GM12874 (cell line): ENCODE measurements at regions not wholly inside any gene's neighbourhood (a gene's known extent, or its start where the extent isn't known, plus 50 kb on each side); places are given as distances from the start of the nearest gene placed in this dataset.

Experiments
- CTCF ChIP-seq: IDR thresholded peaks from 2 replicates; pipeline ENCODE4 v1.5.1; 2011; ENCODE audit warnings: low read depth, mild to moderate bottlenecking, control low read depth, low read length, moderate library complexity; ENCODE audit not compliant: insufficient read depth

GRCh38 chr5:45060724-45061123, 252.0 kb downstream of the MRPS30 start:
- no peak for TF ChIP-seq CTCF

GRCh38 chr5:45062044-45062443, 253.3 kb downstream of the MRPS30 start:
- TF ChIP-seq CTCF, result no peak

GRCh38 chr5:45081082-45081481, 272.3 kb downstream of the MRPS30 start:
- TF ChIP-seq CTCF, result no peak

- no peak for TF ChIP-seq CTCF
Measured at GRCh38 chr5:45089870-45090269, 281.1 kb downstream of the MRPS30 start.

- TF ChIP-seq CTCF, result no peak
Measured at GRCh38 chr5:45093377-45093776, 284.6 kb downstream of the MRPS30 start.

- TF ChIP-seq CTCF, result no peak
Measured at GRCh38 chr5:45094876-45095440, 286.2 kb downstream of the MRPS30 start.

GRCh38 chr5:45098483-45098882, 289.7 kb downstream of the MRPS30 start:
- no peak for TF ChIP-seq CTCF

GRCh38 chr5:45101146-45101545, 292.4 kb downstream of the MRPS30 start:
- TF ChIP-seq CTCF, result no peak
